HG02938 (cell line): ENCODE measurements at regions not wholly inside any gene's neighbourhood (a gene's known extent, or its start where the extent isn't known, plus 50 kb on each side); places are given as distances from the start of the nearest gene placed in this dataset.
A peak's percentile ranks its signal among the peaks of the same experiment; 100 is the strongest.

Experiments used
- ATAC-seq: cut with Tn5 transposase; IDR thresholded peaks from one replicate; pipeline ENCODE4 v1.9.1; 2021; ENCODE audit warnings: mild to moderate bottlenecking, moderate library complexity; ENCODE audit not compliant: unreplicated experiment

DNA sequence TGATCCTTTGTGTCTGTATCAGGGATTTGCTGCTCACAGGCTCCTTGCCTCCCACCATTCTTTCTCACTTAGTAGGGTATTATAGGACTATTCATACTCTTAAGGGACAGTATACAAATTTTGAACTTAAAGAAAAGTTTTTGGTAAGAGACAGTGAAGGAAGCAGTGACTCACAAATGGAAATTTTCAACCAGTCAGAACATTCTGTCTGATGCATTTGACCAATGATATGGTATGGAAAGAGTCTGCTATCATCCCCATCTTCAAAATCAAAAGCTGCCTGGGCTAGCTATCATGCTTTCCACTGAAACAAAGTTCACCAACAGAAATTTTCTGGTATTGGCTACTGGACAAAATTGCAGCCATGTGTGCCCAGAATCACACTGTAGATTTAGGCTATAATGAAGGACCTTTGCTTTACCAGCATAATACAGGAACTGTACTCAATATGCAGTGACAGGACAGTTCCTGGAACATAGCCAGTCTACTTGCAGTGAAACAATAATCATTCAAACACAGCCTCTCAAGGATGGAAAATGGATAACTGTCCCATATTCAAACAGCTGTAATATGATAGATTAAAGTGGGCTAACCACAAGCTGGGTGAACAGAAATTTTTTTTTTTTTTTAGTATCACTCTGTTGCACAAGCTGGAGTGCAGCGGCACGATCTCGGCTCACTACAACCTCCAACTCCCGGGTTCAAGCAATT lies 109.0 kb upstream of the ACSL4 start:
- ATAC-seq, result no peak

DNA sequence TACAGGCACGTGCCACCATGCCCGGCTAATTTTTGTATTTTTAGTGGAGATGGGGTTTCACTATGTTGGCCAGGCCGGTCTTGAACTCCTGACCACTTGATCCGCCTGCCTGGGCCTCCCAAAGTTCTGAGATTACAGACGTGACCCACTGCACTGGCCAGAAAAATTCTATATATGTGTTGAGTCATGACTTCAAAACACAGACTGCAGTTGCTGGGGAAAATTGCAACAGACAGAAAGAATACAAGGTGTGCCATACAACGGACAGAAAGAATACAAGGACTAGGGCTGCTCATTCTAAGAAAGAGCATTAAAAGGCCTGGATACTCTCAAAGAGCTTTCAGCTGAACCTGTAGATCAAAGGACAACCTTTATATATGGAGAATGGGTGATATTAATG lies 109.6 kb upstream of the ACSL4 start:
- no peak for ATAC-seq

DNA sequence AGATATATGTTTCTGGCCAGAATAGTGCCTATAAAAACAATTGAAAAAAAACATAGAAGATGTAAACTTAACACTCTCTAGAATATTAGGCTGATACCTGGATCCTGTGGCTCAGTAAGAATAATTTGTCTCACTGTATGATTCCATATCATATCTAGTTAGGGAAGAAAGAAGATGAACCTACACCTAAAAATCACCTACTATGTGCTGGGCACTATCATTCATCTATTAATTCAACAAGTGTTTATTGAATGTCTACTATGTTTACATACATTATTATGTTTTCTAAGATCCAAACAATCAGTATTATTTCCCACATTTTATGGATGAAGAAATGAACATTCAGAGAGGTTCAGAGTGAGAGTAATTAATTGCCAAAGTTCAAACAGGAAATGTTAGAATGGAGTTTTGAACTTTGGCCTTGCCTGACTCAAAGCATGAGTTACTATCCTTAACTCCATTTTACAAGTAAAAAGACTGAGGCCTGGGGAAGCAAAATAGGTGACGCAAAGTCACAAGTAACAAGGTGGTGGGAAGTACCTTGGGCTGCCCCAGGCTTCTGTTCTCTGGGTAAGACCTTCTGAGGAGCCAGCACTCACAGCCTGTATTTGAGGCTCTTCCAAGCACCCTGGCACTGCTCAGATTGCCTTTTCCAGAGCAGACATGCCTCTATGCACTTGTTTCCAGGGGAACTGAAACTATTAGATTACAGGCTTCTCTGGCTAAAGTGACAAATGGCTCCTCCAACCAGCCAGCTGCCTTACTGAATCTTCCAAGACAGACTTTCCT lies 111.1 kb upstream of the ACSL4 start:
- ATAC-seq, result peak; percentile 38

DNA sequence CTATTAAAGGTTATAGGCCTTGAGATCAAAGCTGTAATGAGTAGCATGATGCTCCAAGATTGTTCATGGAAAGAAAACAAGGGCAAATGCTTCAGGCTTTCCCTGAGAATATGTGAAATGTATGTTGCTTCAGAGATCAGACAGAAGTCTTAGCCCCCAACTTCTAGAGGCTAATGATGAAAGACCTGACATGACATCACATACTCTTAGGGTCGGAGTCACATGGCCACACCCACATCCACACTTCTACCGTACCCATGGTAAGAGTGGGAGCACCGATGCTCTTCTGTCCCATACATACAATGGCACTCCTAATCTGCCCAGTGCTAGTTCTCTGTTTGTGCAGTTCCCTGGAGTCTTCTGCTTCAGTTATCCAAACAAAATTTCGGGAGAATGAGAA lies 111.9 kb upstream of the ACSL4 start:
- no peak for ATAC-seq

DNA sequence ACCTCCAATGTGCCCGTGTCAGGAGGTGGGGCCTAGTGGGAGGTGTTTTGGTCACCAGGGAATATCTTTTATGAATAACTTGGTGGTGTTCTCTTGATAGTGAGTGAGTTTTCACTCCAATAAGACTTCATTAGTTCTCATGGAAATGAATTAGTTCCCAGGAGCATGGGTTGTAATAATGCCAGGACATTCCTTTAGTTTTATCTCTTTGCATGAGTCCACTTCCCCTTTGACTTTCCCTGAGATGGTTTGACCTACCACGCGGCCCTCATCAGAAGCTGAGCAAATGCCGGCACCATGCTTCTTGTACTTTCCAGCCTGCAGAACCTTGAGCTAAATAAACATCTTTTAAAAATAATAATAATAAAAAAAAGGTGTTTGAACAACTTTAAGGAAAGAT lies 112.9 kb upstream of the ACSL4 start:
- ATAC-seq, result no peak

DNA sequence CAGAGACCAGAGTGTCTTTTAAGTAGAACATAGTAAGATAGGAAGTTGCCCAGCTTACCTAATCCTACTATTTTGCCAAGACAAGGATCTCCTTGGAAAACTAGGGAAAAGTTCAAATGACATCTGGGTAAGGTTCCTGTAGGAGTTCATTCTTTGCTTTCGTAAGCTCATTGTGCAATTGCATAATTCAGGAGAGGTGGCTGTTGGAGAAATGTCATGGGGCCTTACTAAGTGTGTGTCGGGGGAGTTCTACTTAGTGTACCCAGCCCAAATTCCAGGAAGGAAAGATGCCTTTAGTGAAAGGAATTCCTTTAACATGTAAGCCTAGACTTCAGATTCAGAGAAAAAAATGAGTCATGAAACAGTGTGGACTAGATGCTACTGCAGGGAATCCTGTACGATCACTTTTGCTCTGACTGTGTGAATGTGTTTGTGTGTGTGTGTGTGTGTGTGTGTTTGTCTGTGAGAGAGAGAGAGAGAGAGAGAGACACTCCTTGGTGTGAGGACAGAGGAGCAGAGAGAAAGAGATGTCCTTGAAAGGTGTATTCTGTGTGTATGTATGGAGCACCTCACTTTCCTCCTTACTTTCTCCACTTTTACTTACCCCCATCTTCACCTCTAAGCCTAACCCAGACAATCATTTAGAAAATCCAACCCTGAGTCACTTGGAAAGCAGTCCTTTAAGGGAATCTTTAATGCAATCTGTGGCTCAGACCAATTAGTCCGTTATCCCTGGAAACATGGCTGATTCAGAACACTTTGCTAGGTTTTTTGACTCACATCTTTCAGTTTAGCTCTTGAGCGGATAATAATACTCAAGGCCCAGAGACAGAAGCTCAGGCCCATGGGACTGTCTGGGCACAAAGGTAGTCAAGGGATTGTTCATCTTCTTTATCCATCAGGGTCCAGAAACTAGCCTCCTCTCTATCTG lies 114.5 kb upstream of the ACSL4 start:
- ATAC-seq, result no peak

DNA sequence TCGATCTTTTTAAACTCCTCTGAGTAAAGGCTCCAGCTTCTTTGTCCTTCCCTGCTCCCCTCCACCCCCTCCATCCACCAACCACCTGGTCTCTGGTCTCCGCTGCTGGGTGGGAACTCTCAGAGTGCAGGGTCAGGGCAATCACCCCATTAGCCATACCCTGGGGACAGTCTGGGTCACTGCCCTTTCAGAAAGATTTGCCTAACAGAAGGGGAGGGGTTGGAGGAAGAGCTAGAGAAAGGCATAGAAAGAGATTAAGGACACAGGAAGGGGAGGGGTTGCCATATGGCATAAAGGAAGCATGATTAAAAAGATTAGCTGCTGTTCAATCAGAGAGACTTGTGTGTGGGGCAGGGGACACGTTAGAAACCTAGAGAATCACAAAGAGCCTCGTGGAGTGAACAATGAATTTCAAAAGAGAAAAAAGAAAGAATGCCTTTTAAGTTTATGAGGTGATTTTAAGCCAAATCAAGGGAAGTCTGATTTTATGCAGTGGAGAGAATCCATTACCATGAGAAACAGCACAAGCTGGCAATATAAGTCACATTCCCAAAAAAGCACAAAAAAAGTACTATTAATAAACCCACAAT lies 115.5 kb upstream of the ACSL4 start:
- ATAC-seq, result no peak

DNA sequence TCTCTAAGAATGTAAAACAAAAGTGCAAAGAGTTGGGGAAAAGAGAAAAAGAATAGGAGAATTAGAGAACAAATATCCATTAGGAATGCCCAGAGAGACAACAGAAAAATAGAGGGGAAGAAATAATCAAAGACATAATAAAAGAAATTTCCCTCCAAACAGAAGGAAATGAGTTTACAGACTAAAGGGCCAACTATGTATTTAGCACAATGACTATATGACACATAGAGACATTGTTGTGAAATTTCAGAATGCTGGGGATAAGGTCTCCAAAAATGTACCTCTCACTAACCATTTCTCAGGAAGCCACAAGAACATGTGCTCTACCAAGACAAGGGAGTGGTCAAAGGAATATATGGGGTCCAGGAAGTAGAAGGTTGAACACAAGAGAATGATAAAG lies 121.0 kb upstream of the ACSL4 start:
- no peak for ATAC-seq

DNA sequence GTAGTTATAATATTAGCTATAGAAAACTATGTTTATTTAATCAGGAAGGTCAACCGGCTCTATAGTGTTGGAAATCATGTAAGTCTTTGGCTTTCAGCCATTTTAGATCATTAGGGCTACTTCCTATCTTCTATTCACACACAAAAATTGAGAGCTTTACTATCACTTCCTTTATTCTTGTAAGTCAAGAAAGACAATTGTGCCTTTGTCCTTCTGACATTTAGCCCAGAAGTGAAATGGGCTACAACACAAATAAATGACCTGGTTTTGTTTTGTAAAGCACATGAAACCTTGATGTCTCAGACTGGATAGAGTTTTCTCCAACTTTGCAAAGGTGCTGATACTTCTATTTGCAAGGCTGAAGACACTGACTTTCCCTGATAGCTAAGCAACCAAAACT lies 122.4 kb upstream of the ACSL4 start:
- ATAC-seq, result no peak

DNA sequence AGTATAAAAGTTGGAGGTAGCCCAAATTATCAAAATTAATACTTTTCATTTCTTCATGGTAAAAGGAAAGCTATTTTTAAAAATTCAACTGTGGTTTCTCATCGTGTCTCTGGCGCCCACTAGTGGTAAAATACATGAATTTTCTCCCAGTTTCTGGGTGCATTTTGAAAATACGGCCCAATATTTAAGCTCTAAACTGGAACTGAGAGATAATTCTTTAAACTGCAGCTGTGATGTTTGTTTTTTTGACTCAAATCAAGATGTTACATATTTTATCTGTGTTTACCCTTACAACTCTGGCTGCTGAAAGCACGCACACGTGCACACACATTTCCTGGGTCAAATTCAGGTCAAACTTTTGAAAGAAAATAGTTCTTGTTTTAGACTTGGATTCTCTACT lies 123.9 kb upstream of the ACSL4 start:
- no peak for ATAC-seq

DNA sequence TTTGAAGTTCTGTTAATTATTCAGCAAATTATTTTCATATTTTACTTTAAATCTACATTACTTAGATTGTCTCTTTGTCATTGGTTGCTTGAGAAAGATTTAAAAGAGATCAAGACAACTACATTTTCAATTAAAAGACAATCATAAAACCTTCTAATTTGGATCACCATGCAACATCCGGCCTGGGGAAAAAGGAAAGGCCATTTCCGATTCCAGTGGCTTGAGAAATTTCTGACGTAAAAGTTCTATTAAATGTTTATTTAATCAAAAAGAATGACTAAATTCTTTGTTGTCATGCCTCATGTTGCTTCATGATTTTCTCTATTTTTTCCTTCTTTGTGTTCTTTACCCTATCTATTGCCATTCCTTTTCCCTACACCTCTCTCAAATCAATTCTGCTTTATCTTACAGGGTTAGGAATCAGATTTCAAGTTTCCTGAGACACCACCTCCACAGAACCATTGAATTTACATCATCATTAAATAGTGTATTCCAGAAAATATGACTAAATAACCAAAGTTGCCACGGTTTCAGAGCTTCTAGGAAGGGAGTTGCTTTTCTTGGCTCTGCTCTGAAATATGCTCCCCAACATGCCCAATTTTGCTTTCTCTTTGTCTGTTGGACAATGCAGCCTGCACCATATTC lies 124.6 kb upstream of the ACSL4 start:
- no peak for ATAC-seq

DNA sequence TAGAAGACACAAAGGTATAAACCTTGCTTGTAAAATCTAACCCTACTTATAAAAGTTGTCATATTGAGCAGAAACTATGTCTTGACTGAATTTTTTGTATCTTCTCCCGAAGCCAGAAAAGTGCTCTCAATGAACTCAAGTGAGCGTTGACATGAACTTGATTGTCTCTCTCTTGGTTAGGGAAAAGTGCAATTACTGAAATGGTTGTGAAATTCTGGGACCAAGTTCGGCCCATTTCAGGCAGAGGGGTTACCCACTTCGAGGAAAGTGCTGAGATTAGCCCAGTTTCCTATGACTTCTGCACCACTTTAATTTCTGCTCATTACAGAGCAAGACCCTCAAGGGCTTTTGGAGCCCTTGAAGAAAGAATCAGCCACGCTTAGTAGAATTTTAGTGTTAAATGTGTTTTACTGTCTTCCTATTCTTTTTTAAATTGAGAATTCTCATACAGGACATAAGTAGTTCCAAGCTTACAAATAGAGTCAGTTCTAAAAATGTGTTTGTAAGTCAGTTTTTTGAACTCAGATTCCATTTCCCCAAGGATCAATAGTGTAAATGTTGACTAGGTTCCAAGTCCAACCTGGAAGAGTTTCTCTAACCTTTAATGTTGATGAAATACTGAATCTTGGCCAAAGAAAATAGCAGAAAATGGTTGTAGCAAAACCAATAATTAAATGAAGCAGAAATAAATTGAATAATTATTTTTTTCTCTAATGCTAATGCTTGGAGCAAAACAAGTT lies 125.7 kb upstream of the ACSL4 start:
- ATAC-seq, result no peak

DNA sequence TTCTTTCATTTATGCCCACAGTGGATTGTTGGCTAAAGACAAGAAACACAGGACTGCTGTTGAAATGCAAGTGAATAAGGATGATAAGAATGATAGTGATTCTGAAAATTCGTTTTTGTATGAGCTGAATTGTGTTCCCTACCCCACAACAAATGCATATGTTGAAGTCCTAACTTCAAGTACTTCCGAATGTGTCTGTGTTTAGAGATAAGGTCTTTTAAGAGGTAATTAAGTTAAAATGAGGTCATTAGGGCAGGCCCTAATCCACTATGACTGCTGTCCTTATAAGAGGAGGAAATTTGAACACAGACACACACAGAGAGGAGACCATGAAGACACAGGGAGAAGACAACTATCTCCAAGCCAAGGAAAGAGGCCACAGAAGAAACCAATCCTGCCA lies 126.6 kb upstream of the ACSL4 start:
- ATAC-seq, result no peak

DNA sequence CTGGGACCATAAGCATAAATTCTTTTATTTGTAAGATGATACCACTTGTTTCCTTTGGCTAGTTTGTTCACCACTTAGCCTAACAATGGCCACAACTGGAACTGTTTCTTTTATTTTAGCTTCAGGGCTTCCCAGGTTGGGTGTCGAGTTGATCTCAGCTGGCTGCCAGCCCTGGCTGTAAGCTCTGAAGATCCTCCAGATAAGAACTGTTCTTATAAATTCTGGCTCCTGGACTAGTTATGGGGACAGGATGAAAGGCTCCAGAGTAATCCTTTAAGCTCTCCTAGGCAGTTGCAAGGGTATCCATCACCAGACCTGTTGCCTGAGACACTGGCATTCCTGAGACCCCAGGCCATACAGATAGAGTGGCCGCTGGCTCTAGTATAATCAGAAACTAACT lies 129.4 kb upstream of the ACSL4 start:
- no peak for ATAC-seq

DNA sequence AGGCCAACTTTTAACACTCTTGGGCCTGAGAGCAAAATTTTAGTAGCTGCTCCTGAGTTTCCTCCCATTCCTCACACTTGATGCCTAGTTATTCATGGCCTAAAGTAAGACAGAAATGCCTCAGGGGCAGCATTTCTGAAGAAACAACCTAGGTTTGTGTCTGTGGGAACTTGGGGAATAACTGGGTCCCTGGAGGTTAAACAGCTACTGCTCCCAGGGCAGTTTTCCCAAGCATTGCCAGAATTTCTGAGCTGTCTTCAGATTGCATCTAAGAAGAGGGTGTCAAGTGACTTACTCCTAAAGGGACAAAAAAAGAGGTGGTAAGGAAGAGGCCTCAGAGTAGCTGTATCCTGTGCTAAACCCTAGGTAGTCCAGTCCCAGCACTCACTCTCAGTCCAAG lies 130.8 kb upstream of the ACSL4 start:
- ATAC-seq, result no peak

DNA sequence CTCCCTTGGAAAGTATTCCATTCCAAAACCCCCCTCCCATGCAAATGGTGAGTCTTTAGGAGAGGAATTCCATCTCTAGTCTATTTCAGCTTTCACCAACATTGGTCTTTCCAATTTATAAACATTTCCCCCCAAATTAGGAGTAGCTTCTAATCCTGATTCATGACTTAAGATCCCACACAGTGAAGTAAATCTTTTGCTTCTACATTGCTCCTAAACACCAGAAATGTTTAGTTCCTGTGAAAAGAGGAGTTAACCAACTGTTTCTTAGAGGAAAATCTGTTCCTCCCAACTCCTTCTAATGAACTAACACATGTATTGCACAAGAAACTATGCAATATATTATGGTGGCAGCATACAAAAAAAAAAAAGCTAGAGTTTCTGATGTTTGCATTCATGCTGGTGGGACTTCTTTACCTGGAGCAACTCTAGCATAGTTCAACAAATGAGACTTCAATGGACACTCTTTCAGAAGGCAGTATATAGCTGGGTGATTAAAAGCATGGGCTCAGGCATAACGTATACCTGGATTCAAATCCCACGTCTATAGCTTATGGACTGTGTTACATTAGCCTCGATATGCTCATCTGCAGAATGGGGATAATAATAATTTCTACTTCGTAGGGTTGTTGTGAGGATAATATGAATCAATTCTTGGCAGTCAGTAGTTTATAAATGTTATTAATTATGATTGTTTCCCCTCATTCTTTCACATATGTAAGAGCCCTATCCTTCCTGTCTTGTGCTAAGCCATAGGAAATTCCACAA lies 131.6 kb upstream of the TMEM164 start:
- no peak for ATAC-seq

DNA sequence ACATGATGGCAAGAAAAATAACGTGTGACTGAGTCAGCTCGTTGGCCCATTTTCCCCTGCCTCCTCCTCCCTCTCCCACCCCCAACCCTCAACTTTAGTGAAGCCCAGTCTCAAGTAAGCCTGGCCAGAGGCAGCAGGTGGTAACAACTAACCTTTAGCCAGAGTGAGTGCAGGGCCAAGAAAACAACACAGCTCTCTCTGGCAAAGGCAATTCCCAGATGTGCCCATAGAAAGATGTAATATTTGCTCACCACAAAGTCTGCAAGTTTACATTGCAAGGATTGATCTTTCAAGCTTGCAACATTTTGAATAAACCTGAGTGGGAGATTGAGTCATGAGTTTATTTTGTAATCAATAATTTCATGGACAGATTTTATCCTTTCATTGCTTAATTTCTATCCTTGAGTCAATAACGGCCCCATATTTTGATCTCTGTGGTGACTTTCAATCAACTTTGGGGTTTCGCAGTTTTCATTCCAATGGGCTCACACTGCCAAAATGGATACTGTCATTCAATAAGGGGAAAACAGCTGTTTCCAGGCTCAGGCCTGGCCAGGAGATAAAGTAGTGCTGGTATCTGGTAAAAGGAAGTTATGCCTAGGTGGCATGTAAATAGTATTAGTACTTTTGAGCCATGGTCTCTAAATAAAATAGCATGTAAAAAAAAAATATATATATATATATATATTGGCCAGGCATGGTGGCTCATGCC lies 130.7 kb upstream of the TMEM164 start:
- no peak for ATAC-seq

DNA sequence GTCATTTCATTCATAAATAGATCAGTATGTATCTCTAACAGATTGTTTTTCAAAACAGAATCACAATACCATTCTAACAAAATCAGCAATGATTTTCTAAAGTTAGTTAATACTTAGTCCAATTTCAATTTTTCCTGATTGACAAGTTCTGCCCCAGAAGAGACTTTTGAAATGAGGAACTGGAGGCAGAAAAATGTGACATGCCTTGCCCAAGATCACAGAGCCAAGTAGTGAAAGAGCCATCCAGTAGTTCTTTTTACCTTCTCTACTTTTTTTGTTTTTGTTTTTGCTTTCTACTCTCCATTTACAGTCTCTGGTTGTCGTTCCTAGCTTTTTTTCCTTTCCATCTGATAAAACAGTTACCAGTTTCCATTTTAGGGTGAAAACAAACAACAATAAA lies 129.3 kb upstream of the TMEM164 start:
- ATAC-seq, result no peak

DNA sequence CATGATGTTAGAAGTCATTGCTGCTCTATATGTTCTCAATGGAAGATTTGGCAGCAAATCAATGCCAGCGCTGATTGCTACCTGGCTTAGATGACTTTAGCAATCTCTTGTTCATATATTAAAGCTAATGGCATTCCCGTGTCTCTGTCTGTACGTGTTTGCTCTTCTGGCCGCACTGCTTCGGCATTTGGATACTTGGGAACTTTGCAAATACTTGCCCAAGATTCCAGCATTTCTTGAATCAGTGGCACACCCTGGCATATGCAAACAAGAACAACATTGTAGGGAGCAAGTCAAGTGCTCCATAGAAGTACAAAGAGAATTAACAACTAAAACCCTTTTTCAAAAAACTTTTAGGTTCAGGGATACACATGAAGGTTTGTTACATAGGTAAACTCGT lies 128.9 kb upstream of the TMEM164 start:
- ATAC-seq, result no peak
